SU-DHL-6 (cell line): ENCODE measurements at regions not wholly inside any gene's neighbourhood (a gene's known extent, or its start where the extent isn't known, plus 50 kb on each side); places are given as distances from the start of the nearest gene placed in this dataset.

Experiments used
- H2AFZ ChIP-seq: fragments of 200-600 bp; sonication (generic); 2 replicates; pipeline ENCODE4 v1.6.1; 2014; ENCODE audit warnings: low read depth, mild to moderate bottlenecking, moderate library complexity, mixed read lengths, antibody characterized with exemption, low read length; ENCODE audit not compliant: severe bottlenecking
- H3F3A ChIP-seq: fragments of 200-600 bp; shearing (Covaris generic); 2 replicates; pipeline ENCODE4 v1.6.0; 2016; ENCODE audit warnings: antibody characterized with exemption, mild to moderate bottlenecking; ENCODE audit not compliant: insufficient read depth
- H3K27ac ChIP-seq: fragments of 200-600 bp; sonication (generic); 2 replicates; pipeline ENCODE4 v1.5.1; 2016; ENCODE audit warnings: low read depth, mild to moderate bottlenecking, low read length, moderate library complexity, mixed read lengths
- H3K27me3 ChIP-seq: fragments of 200-600 bp; sonication (generic), shearing (Covaris generic); 2 replicates; pipeline ENCODE4 v1.6.0; 2014; ENCODE audit warnings: mild to moderate bottlenecking, low read length
- H3K36me3 ChIP-seq: fragments of 200-600 bp; sonication (generic); 2 replicates; pipeline ENCODE4 v1.6.1; 2014; ENCODE audit warnings: mild to moderate bottlenecking, low read length, mixed read lengths
- H3K4me2 ChIP-seq: fragments of 300-600, 200-600 bp; shearing (Covaris generic), sonication (generic); 2 replicates; pipeline ENCODE4 v1.6.0; 2014; ENCODE audit warnings: low read length, low read depth, mild to moderate bottlenecking; ENCODE audit not compliant: poor library complexity, severe bottlenecking
- H3K4me3 ChIP-seq: fragments of 200-600 bp; sonication (generic); 2 replicates; pipeline ENCODE4 v1.5.1; 2014; ENCODE audit warnings: antibody characterized with exemption, low read length, mild to moderate bottlenecking, mixed read lengths; ENCODE audit not compliant: insufficient read depth, poor library complexity, severe bottlenecking
- H3K79me2 ChIP-seq: fragments of 200-600 bp; sonication (generic); 2 replicates; pipeline ENCODE4 v1.6.1; 2014; ENCODE audit warnings: mild to moderate bottlenecking, low read length, moderate library complexity; ENCODE audit not compliant: insufficient read depth
- H3K9ac ChIP-seq: fragments of 200-600 bp; sonication (generic); 2 replicates; pipeline ENCODE4 v1.7.0; 2014; ENCODE audit warnings: mild to moderate bottlenecking, low read length
- H3K9me2 ChIP-seq: fragments of 200-600 bp; sonication (generic); replicated peaks from 2 replicates; pipeline ENCODE4 v1.6.1; 2014; ENCODE audit warnings: low read length; ENCODE audit not compliant: insufficient read depth
- H3K9me3 ChIP-seq: fragments of 200-600 bp; sonication (generic); 2 replicates; pipeline ENCODE4 v1.6.1; 2014; ENCODE audit warnings: low read length, mixed read lengths; ENCODE audit not compliant: insufficient read depth
- H4K20me1 ChIP-seq: fragments of 200-600 bp; sonication (generic); 2 replicates; pipeline ENCODE4 v1.6.1; 2014; ENCODE audit warnings: low read depth, mild to moderate bottlenecking, antibody characterized with exemption, low read length, moderate library complexity, mixed read lengths
- EZH2phosphoT487 ChIP-seq: fragments of 200-600 bp; sonication (generic), shearing (Covaris generic); conservative IDR thresholded peaks from 2 replicates; pipeline ENCODE4 v1.6.1; 2018; ENCODE audit warnings: mild to moderate bottlenecking, antibody characterized with exemption, low read length, moderate library complexity, mixed read lengths
- TF ChIP-seq, protein P1 (sequence below): fragments of 200-600 bp; sonication (generic); IDR thresholded peaks from one replicate; pipeline ENCODE4 v1.5.1; 2017; ENCODE audit warnings: antibody characterized with exemption, mild to moderate bottlenecking, low read length, moderate library complexity; ENCODE audit not compliant: insufficient read depth, poor library complexity, severe bottlenecking

DNA sequence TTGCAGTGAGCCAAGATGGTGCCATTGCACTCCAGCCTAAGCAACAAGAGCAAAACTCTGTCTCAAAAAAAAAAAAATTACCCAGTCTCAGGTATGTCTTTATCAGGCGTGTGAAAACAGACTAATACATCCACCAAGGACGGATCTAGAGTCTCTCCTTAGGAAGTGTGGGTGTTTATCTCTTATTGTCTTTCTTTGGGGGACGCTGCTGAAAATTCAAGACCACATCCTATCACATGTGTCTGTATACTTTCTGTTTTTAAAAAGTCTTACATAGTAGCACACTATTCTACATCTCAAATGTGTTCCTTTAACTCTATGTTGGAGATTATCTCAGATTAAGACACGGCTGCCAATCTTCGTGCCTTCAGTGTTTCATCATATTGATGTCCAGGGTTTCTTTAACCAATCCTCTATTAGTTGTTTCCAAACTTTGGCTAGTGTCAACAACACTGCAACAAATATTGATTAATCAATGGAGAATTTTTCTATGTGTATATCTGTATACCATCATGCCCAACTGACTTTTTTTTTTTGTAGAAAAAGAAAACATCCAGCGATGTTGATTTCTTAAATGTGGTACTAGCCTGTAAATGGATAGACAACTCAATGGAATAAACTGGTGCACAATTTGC is 92.3 kb upstream of the KDM7A start:
- H2AFZ ChIP-seq: no peak overlapping the region
- H3F3A ChIP-seq: no peaks in the 10 kb centered on the region
- no peak overlapping the region for H3K9ac ChIP-seq
- H3K27ac ChIP-seq: no peak overlapping the region
- H3K27me3 ChIP-seq: no peaks in the 10 kb centered on the region
- TF ChIP-seq, protein P1, sequence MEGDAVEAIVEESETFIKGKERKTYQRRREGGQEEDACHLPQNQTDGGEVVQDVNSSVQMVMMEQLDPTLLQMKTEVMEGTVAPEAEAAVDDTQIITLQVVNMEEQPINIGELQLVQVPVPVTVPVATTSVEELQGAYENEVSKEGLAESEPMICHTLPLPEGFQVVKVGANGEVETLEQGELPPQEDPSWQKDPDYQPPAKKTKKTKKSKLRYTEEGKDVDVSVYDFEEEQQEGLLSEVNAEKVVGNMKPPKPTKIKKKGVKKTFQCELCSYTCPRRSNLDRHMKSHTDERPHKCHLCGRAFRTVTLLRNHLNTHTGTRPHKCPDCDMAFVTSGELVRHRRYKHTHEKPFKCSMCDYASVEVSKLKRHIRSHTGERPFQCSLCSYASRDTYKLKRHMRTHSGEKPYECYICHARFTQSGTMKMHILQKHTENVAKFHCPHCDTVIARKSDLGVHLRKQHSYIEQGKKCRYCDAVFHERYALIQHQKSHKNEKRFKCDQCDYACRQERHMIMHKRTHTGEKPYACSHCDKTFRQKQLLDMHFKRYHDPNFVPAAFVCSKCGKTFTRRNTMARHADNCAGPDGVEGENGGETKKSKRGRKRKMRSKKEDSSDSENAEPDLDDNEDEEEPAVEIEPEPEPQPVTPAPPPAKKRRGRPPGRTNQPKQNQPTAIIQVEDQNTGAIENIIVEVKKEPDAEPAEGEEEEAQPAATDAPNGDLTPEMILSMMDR: no peak
- no peak for TF ChIP-seq EZH2phosphoT487
- H3K36me3 ChIP-seq: no peaks in the 10 kb centered on the region
- H3K9me2 ChIP-seq: no peaks in the 10 kb centered on the region
- H3K9me3 ChIP-seq: no peaks in the 10 kb centered on the region
- H3K79me2 ChIP-seq: no peaks in the 10 kb centered on the region
- H3K4me3 ChIP-seq: no peak overlapping the region
- no peaks in the 10 kb centered on the region for H4K20me1 ChIP-seq
- no peak overlapping the region for H3K4me2 ChIP-seq

DNA sequence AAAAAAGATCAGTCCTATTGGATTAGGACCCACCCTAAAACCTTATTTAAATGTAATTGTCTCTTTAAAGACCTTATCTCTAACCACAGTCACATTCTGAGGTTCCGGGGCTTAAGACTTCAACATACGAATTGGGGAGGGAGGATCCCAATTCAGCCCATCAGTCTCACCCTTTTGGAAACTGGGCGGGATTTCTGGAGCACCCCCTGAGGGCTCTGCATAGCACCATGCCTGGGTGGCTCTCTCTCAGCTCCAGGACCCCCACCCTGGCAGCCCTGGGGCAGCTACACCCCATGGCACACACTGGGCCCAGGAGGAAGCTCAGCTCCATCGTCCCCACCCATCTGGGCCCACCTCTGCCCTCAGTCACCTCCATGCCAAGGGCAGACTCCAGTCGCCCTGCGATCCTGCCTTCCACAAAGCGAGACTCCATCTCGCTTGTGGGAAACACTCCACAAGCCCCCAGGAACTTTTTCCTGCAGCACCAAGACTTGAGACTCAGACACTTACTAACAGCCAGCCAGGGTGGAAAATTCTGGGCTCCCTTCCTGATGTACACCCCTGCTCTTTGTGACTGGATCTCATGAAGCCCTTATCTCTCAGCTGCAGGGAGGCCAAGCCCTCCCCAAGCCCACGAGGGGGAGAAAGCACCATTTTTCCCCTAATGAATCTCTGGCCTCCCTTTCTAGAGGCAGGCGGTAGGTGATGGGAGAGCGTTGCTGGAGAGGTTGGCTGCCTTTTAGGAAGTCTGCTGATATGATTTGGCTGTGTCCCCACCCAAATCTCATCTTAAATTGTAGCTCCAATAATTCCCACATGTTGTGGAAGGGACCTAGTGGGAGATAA is 90.8 kb upstream of the KDM7A start:
- Histone ChIP-seq H3F3A (no peaks in the 10 kb centered on the region), H3K27ac (no peak overlapping the region)

DNA sequence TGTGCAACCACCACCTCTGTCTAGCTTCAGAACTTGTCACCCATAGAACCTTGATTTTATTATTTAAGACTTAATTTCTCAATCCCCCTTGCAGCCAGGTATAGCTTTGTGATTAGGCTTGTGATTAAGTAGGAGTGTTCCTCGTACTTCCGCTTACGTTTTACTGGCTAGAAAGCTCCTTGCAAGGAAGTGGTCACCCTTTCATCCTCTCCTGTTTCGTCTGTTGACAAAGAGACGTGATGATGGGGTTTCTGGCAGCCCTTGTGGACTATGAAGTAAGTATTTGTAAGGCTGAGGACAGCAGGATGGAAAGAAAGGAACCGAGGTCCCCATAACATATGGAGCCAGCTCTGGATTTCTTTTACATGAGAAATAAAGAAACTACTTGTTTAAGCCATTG is 86.5 kb upstream of the KDM7A start:
- Histone ChIP-seq H3F3A (no peaks in the 10 kb centered on the region), H3K36me3 (no peaks in the 10 kb centered on the region), H3K9me3 (no peaks in the 10 kb centered on the region), H3K4me3 (no peak overlapping the region), H3K27me3 (no peaks in the 10 kb centered on the region), H3K9me2 (no peaks in the 10 kb centered on the region), H3K9ac (no peak overlapping the region), H2AFZ (no peak overlapping the region), H3K4me2 (no peak overlapping the region), H4K20me1 (no peaks in the 10 kb centered on the region), H3K27ac (no peak overlapping the region), H3K79me2 (no peaks in the 10 kb centered on the region)
- TF ChIP-seq EZH2phosphoT487: no peak
- TF ChIP-seq, protein P1: no peak

More for the DNA sequence above, 90.8 kb upstream of the KDM7A start:
- no peak overlapping the region for H3K9ac ChIP-seq
- no peak overlapping the region for H2AFZ ChIP-seq
- H3K79me2 ChIP-seq: no peaks in the 10 kb centered on the region
- H3K9me3 ChIP-seq: no peaks in the 10 kb centered on the region
- no peaks in the 10 kb centered on the region for H3K27me3 ChIP-seq
- H4K20me1 ChIP-seq: no peaks in the 10 kb centered on the region
- H3K36me3 ChIP-seq: no peaks in the 10 kb centered on the region
- no peak overlapping the region for H3K4me2 ChIP-seq
- H3K9me2 ChIP-seq: no peaks in the 10 kb centered on the region
- no peak overlapping the region for H3K4me3 ChIP-seq
- no peak for TF ChIP-seq EZH2phosphoT487
- TF ChIP-seq, protein P1: no peak
